Tibial nerve (tissue), 4 donors: ENCODE measurements at regions not wholly inside any gene's neighbourhood (a gene's known extent, or its start where the extent isn't known, plus 50 kb on each side); places are given as distances from the start of the nearest gene placed in this dataset.

Source experiments
- CTCF ChIP-seq, 5 experiments: fragments of 200-600 bp in 3 of 5; fragments of 450-650 bp in 2 of 5; sonication (generic) in 3 of 5; IDR thresholded peaks; one replicate each; pipeline ENCODE4 v1.5.1; 2016 to 2019; ENCODE audit warnings: antibody characterized with exemption in 5 of 5, mild to moderate bottlenecking in 3 of 5, moderate library complexity in 2 of 5
- EP300 ChIP-seq, 2 donors: sonication (generic); formaldehyde crosslinking; IDR thresholded peaks; one replicate each; pipeline ENCODE4 v1.6.1; 2017; ENCODE audit warnings: antibody characterized with exemption in 2 of 2, mild to moderate bottlenecking in 1 of 2
- POLR2A ChIP-seq, 2 donors: fragments of 450-650 bp; IDR thresholded peaks; one replicate each; pipeline ENCODE4 v1.6.1; 2017; ENCODE audit warnings: antibody characterized with exemption in 2 of 2, mild to moderate bottlenecking in 2 of 2, moderate library complexity in 2 of 2

- TF ChIP-seq EP300 (IDR thresholded peaks at IDR 0.05), result no peak
- TF ChIP-seq CTCF (IDR thresholded peaks at IDR 0.05), result no peak
- TF ChIP-seq POLR2A (IDR thresholded peaks at IDR 0.05), result no peak
Observed at GRCh38 chr9:119853126-119853525, 483.9 kb upstream of the BRINP1 start.
